HEK293 (cell line): ENCODE measurements at regions not wholly inside any gene's neighbourhood (a gene's known extent, or its start where the extent isn't known, plus 50 kb on each side); places are given as distances from the start of the nearest gene placed in this dataset.
"Not testable (repeated sequence)": the region's sequence is repeated elsewhere in the genome, so short reads cannot be mapped to it uniquely, and the experiment has no call there.

ENCODE experiments used
- CTCF ChIA-PET: fragments of 350-600 bp; formaldehyde crosslinking; extraction: SDS; loops from one replicate; lab custom pipeline; 2021; ENCODE audit warnings: antibody characterized with exemption; lab: Yijun Ruan, JAX
- POLR2A ChIA-PET: fragments of 300-600 bp; formaldehyde crosslinking; extraction: SDS; loops from one replicate; lab custom pipeline; 2020; ENCODE audit warnings: antibody characterized with exemption, inconsistent platforms; lab: Yijun Ruan, JAX
- H3K27ac ChIP-seq: fragments of 200-500 bp; sonication (Bioruptor generic); 2 replicates; pipeline ENCODE4 v1.5.1; 2014; ENCODE audit warnings: low read depth, low read length, control low read depth, inconsistent platforms; ENCODE audit errors: extremely low read depth
- H3K36me3 ChIP-seq, 2 experiments: fragments of 200-500 bp in 1 of 2; sonication (Bioruptor generic) in 1 of 2; 1 replicate in 1 of 2; 2 replicates in 1 of 2; pipeline ENCODE4 v1.5.1; 2014 to 2017; ENCODE audit warnings: inconsistent platforms in 2 of 2, low read length in 2 of 2; ENCODE audit not compliant: control insufficient read depth in 2 of 2, insufficient read depth in 1 of 2
- H3K4me1 ChIP-seq: fragments of 200-500 bp; sonication (Bioruptor generic); 2 replicates; pipeline ENCODE4 v1.5.1; 2014; ENCODE audit warnings: mild to moderate bottlenecking, low read length, inconsistent platforms; ENCODE audit not compliant: control insufficient read depth, insufficient read depth
- H3K4me3 ChIP-seq: 2 replicates; pipeline ENCODE4 v1.5.1; 2011; ENCODE audit warnings: low read depth, mild to moderate bottlenecking, control low read depth, low read length, moderate library complexity
- H3K9me3 ChIP-seq: fragments of 200-500 bp; sonication (Bioruptor generic); 2 replicates; pipeline ENCODE4 v1.5.1; 2014; ENCODE audit warnings: low read depth, low read length, inconsistent platforms; ENCODE audit not compliant: control insufficient read depth, insufficient read depth
- CTCF ChIP-seq: fragments of 450-650 bp; formaldehyde crosslinking; IDR thresholded peaks from 2 replicates; pipeline ENCODE4 v1.5.1; 2016; ENCODE audit warnings: missing biosample characterization, missing genetic modification characterization
- GLI2 ChIP-seq: fragments of 450-650 bp; formaldehyde crosslinking; IDR thresholded peaks from 2 replicates; pipeline ENCODE4; 2017; ENCODE audit warnings: missing biosample characterization, missing genetic modification characterization, low read depth, borderline replicate concordance
- KLF9 ChIP-seq: fragments of 450-650 bp; formaldehyde crosslinking; IDR thresholded peaks from 2 replicates; pipeline ENCODE4 v1.5.1; 2016; ENCODE audit warnings: missing biosample characterization, missing genetic modification characterization, low read depth
- OSR2 ChIP-seq: fragments of 450-650 bp; formaldehyde crosslinking; IDR thresholded peaks from 2 replicates; pipeline ENCODE4 v1.5.1; 2016; ENCODE audit warnings: missing biosample characterization, missing genetic modification characterization
- OVOL3 ChIP-seq: fragments of 450-650 bp; formaldehyde crosslinking; IDR thresholded peaks from 2 replicates; pipeline ENCODE4 v1.5.1; 2016; ENCODE audit warnings: missing biosample characterization, missing genetic modification characterization
- PBX3 ChIP-seq: sonication (generic); formaldehyde crosslinking; IDR thresholded peaks from 2 replicates; pipeline ENCODE4 v1.8.1; 2022; ENCODE audit warnings: mild to moderate bottlenecking, moderate library complexity, missing genetic modification reagents
- PRDM2 ChIP-seq: fragments of 450-650 bp; formaldehyde crosslinking; IDR thresholded peaks from 2 replicates; pipeline ENCODE4 v1.5.1; 2016; ENCODE audit warnings: missing biosample characterization, missing genetic modification characterization, borderline replicate concordance
- SP2 ChIP-seq: fragments of 450-650 bp; formaldehyde crosslinking; IDR thresholded peaks from 2 replicates; pipeline ENCODE4 v1.5.1; 2016; ENCODE audit warnings: missing biosample characterization, missing genetic modification characterization
- WT1 ChIP-seq: fragments of 450-650 bp; formaldehyde crosslinking; IDR thresholded peaks from 2 replicates; pipeline ENCODE4 v1.5.1; 2016; ENCODE audit warnings: missing biosample characterization, missing genetic modification characterization
- ZNF114 ChIP-seq: fragments of 450-650 bp; formaldehyde crosslinking; IDR thresholded peaks from 2 replicates; pipeline ENCODE4 v1.5.0; 2017; ENCODE audit warnings: missing biosample characterization, missing genetic modification characterization
- ZNF19 ChIP-seq: fragments of 450-650 bp; formaldehyde crosslinking; IDR thresholded peaks from 2 replicates; pipeline ENCODE4; 2016; ENCODE audit warnings: missing biosample characterization, missing genetic modification characterization, low read depth
- ZNF473 ChIP-seq: fragments of 450-650 bp; formaldehyde crosslinking; IDR thresholded peaks from 2 replicates; pipeline ENCODE4 v1.5.1; 2017; ENCODE audit warnings: missing biosample characterization, missing genetic modification characterization
- ZNF555 ChIP-seq: fragments of 450-650 bp; formaldehyde crosslinking; conservative IDR thresholded peaks from 2 replicates; pipeline ENCODE4 v1.5.1; 2017; ENCODE audit warnings: missing biosample characterization, mild to moderate bottlenecking, missing genetic modification characterization, inconsistent platforms
- ZNF558 ChIP-seq: fragments of 450-650 bp; formaldehyde crosslinking; IDR thresholded peaks from 2 replicates; pipeline ENCODE4 v1.5.1; 2016; ENCODE audit warnings: missing biosample characterization, missing genetic modification characterization
- ZSCAN16 ChIP-seq: fragments of 450-650 bp; formaldehyde crosslinking; IDR thresholded peaks from 2 replicates; pipeline ENCODE4 v1.5.1; 2016; ENCODE audit warnings: missing biosample characterization, missing genetic modification characterization
- TF ChIP-seq, protein P1 (sequence below): fragments of 450-650 bp; formaldehyde crosslinking; IDR thresholded peaks from 2 replicates; pipeline ENCODE4 v1.5.0; 2017; ENCODE audit warnings: missing biosample characterization, missing genetic modification characterization, borderline replicate concordance
- TF ChIP-seq, protein P2 (sequence below): fragments of 450-650 bp; IDR thresholded peaks from 2 replicates; pipeline ENCODE4 v1.5.1; 2018; ENCODE audit warnings: missing biosample characterization, missing genetic modification characterization

DNA sequence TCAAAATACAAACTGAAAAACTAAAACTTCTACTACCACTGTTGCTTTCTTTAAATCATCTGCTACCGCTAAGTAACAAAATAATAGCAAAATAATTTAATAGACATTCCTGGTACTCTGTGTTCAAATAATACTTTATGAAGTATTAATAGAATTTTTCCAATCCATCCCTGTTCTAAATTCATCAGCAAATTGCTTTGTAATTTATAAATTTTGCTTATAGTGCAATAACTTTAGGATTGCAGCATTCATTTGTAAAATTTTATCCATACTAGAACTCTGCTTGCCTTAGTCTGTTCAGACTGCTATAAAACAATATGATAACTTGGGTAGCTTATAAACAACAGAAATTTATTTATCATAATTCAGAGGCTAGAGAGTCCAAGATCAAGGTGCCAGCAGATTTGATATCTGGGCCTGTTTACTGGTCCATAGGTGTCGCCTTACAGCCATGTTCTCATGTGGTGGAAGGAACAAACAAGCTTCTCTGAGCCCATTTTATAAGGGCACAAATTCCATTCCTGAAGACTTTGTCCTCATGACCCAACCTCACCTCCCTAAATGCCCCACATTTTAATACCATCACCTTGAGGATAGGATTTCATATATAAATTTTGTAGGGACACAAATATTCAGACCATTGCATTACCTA, 415.1 kb upstream of the MAP2 start (continued):
- TF ChIP-seq, protein P1, sequence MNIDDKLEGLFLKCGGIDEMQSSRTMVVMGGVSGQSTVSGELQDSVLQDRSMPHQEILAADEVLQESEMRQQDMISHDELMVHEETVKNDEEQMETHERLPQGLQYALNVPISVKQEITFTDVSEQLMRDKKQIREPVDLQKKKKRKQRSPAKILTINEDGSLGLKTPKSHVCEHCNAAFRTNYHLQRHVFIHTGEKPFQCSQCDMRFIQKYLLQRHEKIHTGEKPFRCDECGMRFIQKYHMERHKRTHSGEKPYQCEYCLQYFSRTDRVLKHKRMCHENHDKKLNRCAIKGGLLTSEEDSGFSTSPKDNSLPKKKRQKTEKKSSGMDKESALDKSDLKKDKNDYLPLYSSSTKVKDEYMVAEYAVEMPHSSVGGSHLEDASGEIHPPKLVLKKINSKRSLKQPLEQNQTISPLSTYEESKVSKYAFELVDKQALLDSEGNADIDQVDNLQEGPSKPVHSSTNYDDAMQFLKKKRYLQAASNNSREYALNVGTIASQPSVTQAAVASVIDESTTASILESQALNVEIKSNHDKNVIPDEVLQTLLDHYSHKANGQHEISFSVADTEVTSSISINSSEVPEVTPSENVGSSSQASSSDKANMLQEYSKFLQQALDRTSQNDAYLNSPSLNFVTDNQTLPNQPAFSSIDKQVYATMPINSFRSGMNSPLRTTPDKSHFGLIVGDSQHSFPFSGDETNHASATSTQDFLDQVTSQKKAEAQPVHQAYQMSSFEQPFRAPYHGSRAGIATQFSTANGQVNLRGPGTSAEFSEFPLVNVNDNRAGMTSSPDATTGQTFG (tag by site-specific recombination) = no peak
- no peak for TF ChIP-seq PBX3
- no peak for TF ChIP-seq PRDM2 (tag by site-specific recombination)
- no peak for TF ChIP-seq CTCF
- TF ChIP-seq, protein P2, sequence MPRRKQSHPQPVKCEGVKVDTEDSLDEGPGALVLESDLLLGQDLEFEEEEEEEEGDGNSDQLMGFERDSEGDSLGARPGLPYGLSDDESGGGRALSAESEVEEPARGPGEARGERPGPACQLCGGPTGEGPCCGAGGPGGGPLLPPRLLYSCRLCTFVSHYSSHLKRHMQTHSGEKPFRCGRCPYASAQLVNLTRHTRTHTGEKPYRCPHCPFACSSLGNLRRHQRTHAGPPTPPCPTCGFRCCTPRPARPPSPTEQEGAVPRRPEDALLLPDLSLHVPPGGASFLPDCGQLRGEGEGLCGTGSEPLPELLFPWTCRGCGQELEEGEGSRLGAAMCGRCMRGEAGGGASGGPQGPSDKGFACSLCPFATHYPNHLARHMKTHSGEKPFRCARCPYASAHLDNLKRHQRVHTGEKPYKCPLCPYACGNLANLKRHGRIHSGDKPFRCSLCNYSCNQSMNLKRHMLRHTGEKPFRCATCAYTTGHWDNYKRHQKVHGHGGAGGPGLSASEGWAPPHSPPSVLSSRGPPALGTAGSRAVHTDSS (tag by site-specific recombination) = no peak
- TF ChIP-seq GLI2 (tag by site-specific recombination) = no peak
- TF ChIP-seq ZSCAN16 (tag by site-specific recombination) = no peak

DNA sequence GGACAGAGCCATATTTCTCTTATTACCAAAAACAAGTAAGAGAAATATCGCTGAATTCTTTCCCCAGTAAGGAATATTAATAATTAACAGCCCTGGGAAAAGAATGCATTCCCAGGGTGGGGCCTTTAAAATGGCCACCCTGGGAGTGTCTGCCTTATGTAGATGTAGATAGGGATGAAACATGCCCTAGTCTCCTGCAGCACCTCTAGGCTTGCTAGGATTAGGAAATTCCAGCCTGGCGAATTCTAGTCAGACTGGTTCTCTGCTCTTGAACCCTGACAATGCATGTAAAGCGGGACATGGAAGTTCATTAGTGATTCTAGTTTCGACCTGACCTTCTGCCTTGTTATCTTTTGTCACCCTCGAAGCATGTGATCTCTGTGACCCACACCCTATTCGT, 405.2 kb upstream of the MAP2 start:
- H3K4me1 ChIP-seq, H3K36me3 ChIP-seq, CTCF ChIA-PET, POLR2A ChIA-PET, H3K27ac ChIP-seq, H3K4me3 ChIP-seq, H3K9me3 ChIP-seq: not testable (repeated sequence)

GRCh38 chr2:209029249-209029648, 394.6 kb upstream of the MAP2 start:
- H3K9me3 ChIP-seq = no peaks in the 10 kb centered on the region
- ChIA-PET CTCF (no interaction called here), POLR2A (no interaction called here)
- no peak overlapping the region for H3K27ac ChIP-seq
- H3K4me1 ChIP-seq = no peaks in the 10 kb centered on the region
- H3K4me3 ChIP-seq = no peak overlapping the region
- TF ChIP-seq WT1 (tag by site-specific recombination) (no peak), KLF9 (tag by site-specific recombination) (no peak), ZNF558 (no peak), SP2 (tag by site-specific recombination) (no peak), OVOL3 (no peak), ZNF473 (tag by site-specific recombination) (no peak), ZNF19 (tag by site-specific recombination) (no peak), OSR2 (tag by site-specific recombination) (no peak), ZNF555 (no peak), ZNF114 (tag by site-specific recombination) (no peak)
- TF ChIP-seq, protein P2 (tag by site-specific recombination) = no peak
- no peaks in the 10 kb centered on the region for H3K36me3 ChIP-seq
